ENCODE measurements at regions not wholly inside any gene's neighbourhood (a gene's known extent, or its start where the extent isn't known, plus 50 kb on each side); places are given as distances from the start of the nearest gene placed in this dataset.

DNA sequence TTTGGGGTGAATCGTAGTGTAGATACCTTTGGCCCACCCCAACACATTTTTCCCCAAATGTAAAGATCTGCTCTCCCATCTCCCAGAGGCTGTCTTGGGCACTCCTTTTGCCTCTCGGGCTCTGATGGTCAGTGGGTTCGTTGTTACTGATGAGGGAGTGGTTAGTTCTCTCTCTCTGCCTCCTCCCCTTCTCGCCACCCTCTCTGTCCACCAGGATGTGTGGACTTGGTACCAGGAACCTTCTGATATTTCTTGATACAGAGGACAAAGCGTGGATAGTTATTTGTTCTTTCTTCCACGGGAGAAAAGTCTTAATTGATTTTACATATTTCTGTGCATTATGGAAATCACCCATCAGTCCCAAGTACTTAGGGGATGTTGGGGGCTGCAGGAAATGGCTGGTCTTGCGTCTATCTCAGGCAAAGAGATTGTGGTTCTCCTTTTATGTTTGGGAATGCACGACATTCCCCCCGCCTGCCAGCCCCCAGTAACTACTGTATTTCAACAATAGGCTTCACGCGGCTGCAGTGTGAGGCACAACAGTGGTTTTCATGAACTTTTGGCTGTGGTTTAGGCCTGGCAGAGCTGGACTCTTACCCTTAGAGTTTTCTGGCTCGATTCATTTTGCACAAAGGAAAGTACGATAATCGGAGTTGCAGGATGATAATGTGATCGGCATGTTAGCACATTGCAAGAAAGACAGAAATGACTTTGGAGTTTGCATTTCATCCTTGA, 79.0 kb upstream of the ZNF536 start:
- TF ChIP-seq ZNF366 (tag by site-specific recombination; conservative IDR thresholded peaks at IDR 0.05) (no peak), YY1 (tag by site-specific recombination; IDR thresholded peaks at IDR 0.05) (no peak), ZNF155 (tag by site-specific recombination; IDR thresholded peaks at IDR 0.05) (no peak), KLF8 (tag by site-specific recombination; IDR thresholded peaks at IDR 0.05) (no peak), ZEB2 (tag by site-specific recombination; IDR thresholded peaks at IDR 0.05) (no peak), ZNF423 (tag by site-specific recombination; IDR thresholded peaks at IDR 0.05) (no peak), ZBTB1 (tag by site-specific recombination; IDR thresholded peaks at IDR 0.05) (no peak), ZNF274 (IDR thresholded peaks at IDR 0.05; ENCODE audit: low read length) (no peak), ZNF274 (tag by site-specific recombination; IDR thresholded peaks at IDR 0.05; ENCODE audit: borderline replicate concordance) (no peak), ZNF48 (tag by site-specific recombination; IDR thresholded peaks at IDR 0.05) (no peak), ZNF521 (tag by site-specific recombination; IDR thresholded peaks at IDR 0.05) (no peak)
- TF ChIP-seq, protein P1, sequence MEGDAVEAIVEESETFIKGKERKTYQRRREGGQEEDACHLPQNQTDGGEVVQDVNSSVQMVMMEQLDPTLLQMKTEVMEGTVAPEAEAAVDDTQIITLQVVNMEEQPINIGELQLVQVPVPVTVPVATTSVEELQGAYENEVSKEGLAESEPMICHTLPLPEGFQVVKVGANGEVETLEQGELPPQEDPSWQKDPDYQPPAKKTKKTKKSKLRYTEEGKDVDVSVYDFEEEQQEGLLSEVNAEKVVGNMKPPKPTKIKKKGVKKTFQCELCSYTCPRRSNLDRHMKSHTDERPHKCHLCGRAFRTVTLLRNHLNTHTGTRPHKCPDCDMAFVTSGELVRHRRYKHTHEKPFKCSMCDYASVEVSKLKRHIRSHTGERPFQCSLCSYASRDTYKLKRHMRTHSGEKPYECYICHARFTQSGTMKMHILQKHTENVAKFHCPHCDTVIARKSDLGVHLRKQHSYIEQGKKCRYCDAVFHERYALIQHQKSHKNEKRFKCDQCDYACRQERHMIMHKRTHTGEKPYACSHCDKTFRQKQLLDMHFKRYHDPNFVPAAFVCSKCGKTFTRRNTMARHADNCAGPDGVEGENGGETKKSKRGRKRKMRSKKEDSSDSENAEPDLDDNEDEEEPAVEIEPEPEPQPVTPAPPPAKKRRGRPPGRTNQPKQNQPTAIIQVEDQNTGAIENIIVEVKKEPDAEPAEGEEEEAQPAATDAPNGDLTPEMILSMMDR (tag by site-specific recombination; IDR thresholded peaks at IDR 0.05), result no peak
- TF ChIP-seq, protein P2, sequence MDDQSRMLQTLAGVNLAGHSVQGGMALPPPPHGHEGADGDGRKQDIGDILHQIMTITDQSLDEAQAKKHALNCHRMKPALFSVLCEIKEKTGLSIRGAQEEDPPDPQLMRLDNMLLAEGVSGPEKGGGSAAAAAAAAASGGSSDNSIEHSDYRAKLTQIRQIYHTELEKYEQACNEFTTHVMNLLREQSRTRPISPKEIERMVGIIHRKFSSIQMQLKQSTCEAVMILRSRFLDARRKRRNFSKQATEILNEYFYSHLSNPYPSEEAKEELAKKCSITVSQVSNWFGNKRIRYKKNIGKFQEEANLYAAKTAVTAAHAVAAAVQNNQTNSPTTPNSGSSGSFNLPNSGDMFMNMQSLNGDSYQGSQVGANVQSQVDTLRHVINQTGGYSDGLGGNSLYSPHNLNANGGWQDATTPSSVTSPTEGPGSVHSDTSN (CRISPR knock-in tag; IDR thresholded peaks at IDR 0.05), result no peak
- TF ChIP-seq, protein P3, sequence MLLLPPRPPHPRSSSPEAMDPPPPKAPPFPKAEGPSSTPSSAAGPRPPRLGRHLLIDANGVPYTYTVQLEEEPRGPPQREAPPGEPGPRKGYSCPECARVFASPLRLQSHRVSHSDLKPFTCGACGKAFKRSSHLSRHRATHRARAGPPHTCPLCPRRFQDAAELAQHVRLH (tag by site-specific recombination; IDR thresholded peaks at IDR 0.05), result no peak
- TF ChIP-seq, protein P4, sequence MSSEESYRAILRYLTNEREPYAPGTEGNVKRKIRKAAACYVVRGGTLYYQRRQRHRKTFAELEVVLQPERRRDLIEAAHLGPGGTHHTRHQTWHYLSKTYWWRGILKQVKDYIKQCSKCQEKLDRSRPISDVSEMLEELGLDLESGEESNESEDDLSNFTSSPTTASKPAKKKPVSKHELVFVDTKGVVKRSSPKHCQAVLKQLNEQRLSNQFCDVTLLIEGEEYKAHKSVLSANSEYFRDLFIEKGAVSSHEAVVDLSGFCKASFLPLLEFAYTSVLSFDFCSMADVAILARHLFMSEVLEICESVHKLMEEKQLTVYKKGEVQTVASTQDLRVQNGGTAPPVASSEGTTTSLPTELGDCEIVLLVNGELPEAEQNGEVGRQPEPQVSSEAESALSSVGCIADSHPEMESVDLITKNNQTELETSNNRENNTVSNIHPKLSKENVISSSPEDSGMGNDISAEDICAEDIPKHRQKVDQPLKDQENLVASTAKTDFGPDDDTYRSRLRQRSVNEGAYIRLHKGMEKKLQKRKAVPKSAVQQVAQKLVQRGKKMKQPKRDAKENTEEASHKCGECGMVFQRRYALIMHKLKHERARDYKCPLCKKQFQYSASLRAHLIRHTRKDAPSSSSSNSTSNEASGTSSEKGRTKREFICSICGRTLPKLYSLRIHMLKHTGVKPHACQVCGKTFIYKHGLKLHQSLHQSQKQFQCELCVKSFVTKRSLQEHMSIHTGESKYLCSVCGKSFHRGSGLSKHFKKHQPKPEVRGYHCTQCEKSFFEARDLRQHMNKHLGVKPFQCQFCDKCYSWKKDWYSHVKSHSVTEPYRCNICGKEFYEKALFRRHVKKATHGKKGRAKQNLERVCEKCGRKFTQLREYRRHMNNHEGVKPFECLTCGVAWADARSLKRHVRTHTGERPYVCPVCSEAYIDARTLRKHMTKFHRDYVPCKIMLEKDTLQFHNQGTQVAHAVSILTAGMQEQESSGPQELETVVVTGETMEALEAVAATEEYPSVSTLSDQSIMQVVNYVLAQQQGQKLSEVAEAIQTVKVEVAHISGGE (tag by site-specific recombination; conservative IDR thresholded peaks at IDR 0.05; ENCODE audit: low read depth), result no peak
